NB4 (cell line): ENCODE measurements at regions not wholly inside any gene's neighbourhood (a gene's known extent, or its start where the extent isn't known, plus 50 kb on each side); places are given as distances from the start of the nearest gene placed in this dataset.

ENCODE experiments used
- MYC ChIP-seq: IDR thresholded peaks from 2 replicates; pipeline ENCODE4 v1.6.1; 2011; ENCODE audit warnings: low read depth, low read length
- POLR2A ChIP-seq: IDR thresholded peaks from 2 replicates; pipeline ENCODE4 v1.6.1; 2011; ENCODE audit warnings: mild to moderate bottlenecking; ENCODE audit not compliant: insufficient read length; ENCODE audit errors: extremely low read depth
- TF ChIP-seq, protein P1 (sequence below): IDR thresholded peaks from one replicate; pipeline ENCODE4 v1.5.1; 2012; ENCODE audit warnings: low read depth, low read length

DNA sequence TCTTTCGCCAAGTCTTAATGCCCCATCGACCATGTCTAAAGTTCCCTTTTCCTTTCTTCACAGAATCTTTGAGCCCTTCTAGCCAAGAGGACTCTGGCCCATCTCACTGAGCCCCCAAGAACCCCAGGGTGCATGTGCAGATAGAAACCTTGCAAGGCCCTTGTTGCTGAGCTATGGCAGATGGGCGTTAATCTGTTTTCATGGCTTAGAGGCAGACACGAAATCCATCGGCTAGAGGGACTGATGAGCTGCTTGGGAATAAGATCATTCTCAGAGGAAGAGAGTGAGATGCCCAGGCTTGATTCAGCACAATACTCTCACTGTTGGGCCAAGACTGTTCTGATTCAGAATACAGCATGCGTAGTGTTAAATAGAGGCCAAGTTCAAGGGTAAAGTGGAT is 262.5 kb upstream of the C9orf72 start:
- TF ChIP-seq, protein P1, sequence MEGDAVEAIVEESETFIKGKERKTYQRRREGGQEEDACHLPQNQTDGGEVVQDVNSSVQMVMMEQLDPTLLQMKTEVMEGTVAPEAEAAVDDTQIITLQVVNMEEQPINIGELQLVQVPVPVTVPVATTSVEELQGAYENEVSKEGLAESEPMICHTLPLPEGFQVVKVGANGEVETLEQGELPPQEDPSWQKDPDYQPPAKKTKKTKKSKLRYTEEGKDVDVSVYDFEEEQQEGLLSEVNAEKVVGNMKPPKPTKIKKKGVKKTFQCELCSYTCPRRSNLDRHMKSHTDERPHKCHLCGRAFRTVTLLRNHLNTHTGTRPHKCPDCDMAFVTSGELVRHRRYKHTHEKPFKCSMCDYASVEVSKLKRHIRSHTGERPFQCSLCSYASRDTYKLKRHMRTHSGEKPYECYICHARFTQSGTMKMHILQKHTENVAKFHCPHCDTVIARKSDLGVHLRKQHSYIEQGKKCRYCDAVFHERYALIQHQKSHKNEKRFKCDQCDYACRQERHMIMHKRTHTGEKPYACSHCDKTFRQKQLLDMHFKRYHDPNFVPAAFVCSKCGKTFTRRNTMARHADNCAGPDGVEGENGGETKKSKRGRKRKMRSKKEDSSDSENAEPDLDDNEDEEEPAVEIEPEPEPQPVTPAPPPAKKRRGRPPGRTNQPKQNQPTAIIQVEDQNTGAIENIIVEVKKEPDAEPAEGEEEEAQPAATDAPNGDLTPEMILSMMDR, result no peak
- TF ChIP-seq POLR2A, result no peak
- no peak for TF ChIP-seq MYC
